IMR-90 (cell line): ENCODE measurements at regions not wholly inside any gene's neighbourhood (a gene's known extent, or its start where the extent isn't known, plus 50 kb on each side); places are given as distances from the start of the nearest gene placed in this dataset.

Experiments
- ATAC-seq: fragments of 200-7000 bp; cut with Tn5 transposase; 2 replicates; pipeline ENCODE4 v1.9.1; 2020; ENCODE audit warnings: low read depth, mild to moderate bottlenecking, moderate library complexity
- BruUV-seq: library from RNA; stranded (reverse); fragments of 400-500 nt; replicated peaks from 2 replicates; lab custom pipeline; 2021; lab: Mats Ljungman, UMichigan
- CTCF ChIA-PET: fragments of 300-600 bp; formaldehyde crosslinking; extraction: SDS; loops from one replicate; lab custom pipeline; 2021; ENCODE audit warnings: antibody characterized with exemption; lab: Yijun Ruan, JAX
- POLR2A ChIA-PET: fragments of 300-600 bp; sonication (Branson Sonifier 250); formaldehyde crosslinking; loops from one replicate; lab custom pipeline; 2022; ENCODE audit warnings: antibody characterized with exemption; ENCODE audit not compliant: unreplicated experiment; lab: Charles Lee
- DNase-seq: peaks from one replicate; pipeline ENCODE4 v3.0.0; 2013
- H2AFZ ChIP-seq: replicated peaks from 2 replicates; pipeline ENCODE3; 2013; ENCODE audit warnings: low read length, mild to moderate bottlenecking; ENCODE audit not compliant: poor library complexity
- H2AK5ac ChIP-seq: 2 replicates; pipeline ENCODE4 v1.6.1; 2013; ENCODE audit warnings: low read depth, low read length, inconsistent platforms
- H2AK9ac ChIP-seq: replicated peaks from 2 replicates; pipeline ENCODE3; 2013; ENCODE audit warnings: mild to moderate bottlenecking, low read depth, low read length, moderate library complexity; ENCODE audit not compliant: poor library complexity
- H2BK120ac ChIP-seq: 2 replicates; pipeline ENCODE4 v1.6.1; 2013; ENCODE audit warnings: low read depth, low read length, inconsistent platforms
- H2BK15ac ChIP-seq: 3 replicates; pipeline ENCODE4 v1.6.1; 2013; ENCODE audit warnings: low read depth, low read length, inconsistent platforms
- H2BK20ac ChIP-seq: 2 replicates; pipeline ENCODE4 v1.6.1; 2013; ENCODE audit warnings: low read depth, mild to moderate bottlenecking, inconsistent platforms, low read length, moderate library complexity
- H2BK5ac ChIP-seq: 2 replicates; pipeline ENCODE4 v1.6.1; 2013; ENCODE audit warnings: mild to moderate bottlenecking, low read depth, low read length, inconsistent platforms; ENCODE audit not compliant: poor library complexity, severe bottlenecking
- H3K14ac ChIP-seq: replicated peaks from 2 replicates; pipeline ENCODE4 v1.6.1; 2013; ENCODE audit warnings: low read depth, low read length, inconsistent platforms
- H3K18ac ChIP-seq: 2 replicates; pipeline ENCODE4 v1.6.1; 2013; ENCODE audit warnings: low read depth, low read length, control low read depth
- H3K23ac ChIP-seq: 2 replicates; pipeline ENCODE4 v1.6.1; 2013; ENCODE audit warnings: low read depth, low read length, inconsistent platforms
- H3K27ac ChIP-seq: 2 replicates; pipeline ENCODE4 v1.5.1; 2013; ENCODE audit warnings: mild to moderate bottlenecking, control low read depth, low read length; ENCODE audit not compliant: insufficient read depth
- H3K27me3 ChIP-seq: 2 replicates; pipeline ENCODE4 v1.6.1; 2013; ENCODE audit warnings: low read length; ENCODE audit not compliant: control insufficient read depth, insufficient read depth
- H3K36me3 ChIP-seq: 2 replicates; pipeline ENCODE4 v1.6.1; 2013; ENCODE audit warnings: low read length, mixed read lengths; ENCODE audit not compliant: control insufficient read depth, insufficient read depth
- H3K4ac ChIP-seq: 2 replicates; pipeline ENCODE4 v1.6.1; 2013; ENCODE audit warnings: low read depth, low read length, inconsistent platforms
- H3K4me1 ChIP-seq: 2 replicates; pipeline ENCODE4 v1.6.1; 2013; ENCODE audit warnings: low read length, mixed read lengths; ENCODE audit not compliant: control insufficient read depth, insufficient read depth
- H3K4me2 ChIP-seq: 2 replicates; pipeline ENCODE4 v1.6.1; 2013; ENCODE audit warnings: low read depth, mild to moderate bottlenecking, control low read depth, low read length, moderate library complexity
- H3K4me3 ChIP-seq: 2 replicates; pipeline ENCODE4 v1.5.1; 2013; ENCODE audit warnings: low read depth, mild to moderate bottlenecking, control low read depth, low read length, moderate library complexity; ENCODE audit not compliant: insufficient read depth
- H3K56ac ChIP-seq: 2 replicates; pipeline ENCODE4 v1.6.1; 2013; ENCODE audit warnings: low read length, inconsistent platforms; ENCODE audit not compliant: insufficient read depth; ENCODE audit errors: extremely low read depth
- H3K79me1 ChIP-seq, 2 experiments: 2 replicates each; pipeline ENCODE4 v1.6.1; 2013; ENCODE audit warnings: low read length in 2 of 2, inconsistent platforms in 1 of 2, low read depth in 1 of 2
- H3K9ac ChIP-seq: 2 replicates; pipeline ENCODE4 v1.6.1; 2013; ENCODE audit warnings: low read depth, low read length, control low read depth
- H3K9me1 ChIP-seq: 2 replicates; pipeline ENCODE4 v1.6.1; 2013; ENCODE audit warnings: low read length, inconsistent platforms; ENCODE audit not compliant: insufficient read depth
- H3K9me3 ChIP-seq: 2 replicates; pipeline ENCODE4 v1.6.1; 2013; ENCODE audit warnings: low read length; ENCODE audit not compliant: control insufficient read depth, insufficient read depth
- H4K20me1 ChIP-seq: 2 replicates; pipeline ENCODE4 v1.6.1; 2013; ENCODE audit warnings: low read length, inconsistent platforms; ENCODE audit not compliant: insufficient read depth
- H4K5ac ChIP-seq: 2 replicates; pipeline ENCODE4 v1.6.1; 2013; ENCODE audit warnings: mild to moderate bottlenecking, low read depth, low read length, control low read depth
- H4K8ac ChIP-seq, 2 experiments: 2 replicates each; pipeline ENCODE4 v1.6.1; 2013; ENCODE audit warnings: low read depth in 2 of 2, low read length in 2 of 2, control low read depth in 1 of 2, inconsistent platforms in 1 of 2
- H4K91ac ChIP-seq: 2 replicates; pipeline ENCODE4 v1.6.1; 2013; ENCODE audit warnings: low read depth, low read length, inconsistent platforms; ENCODE audit not compliant: insufficient read depth
- BHLHE40 ChIP-seq: fragments of 150-350 bp; IDR thresholded peaks from 2 replicates; pipeline ENCODE4 v1.6.1; 2016; ENCODE audit warnings: mild to moderate bottlenecking, low read depth, low read length
- CHD1 ChIP-seq: IDR thresholded peaks from 2 replicates; pipeline ENCODE4 v1.6.1; 2012; ENCODE audit warnings: low read depth, low read length, improper control_type of control experiment
- WGBS, 2 experiments: methylation state at CpG; one replicate each; pipeline versions ENCODE4 v1.1.5 to v1.1.7; 2013; ENCODE audit warnings: missing lambda C conversion rate in 2 of 2; ENCODE audit not compliant: insufficient read length in 1 of 2; ENCODE audit errors: extremely low coverage in 2 of 2; 5-methylcytosine and 5-hydroxymethylcytosine counted together
- dilution Hi-C: fragments of 300-500 bp; cut with HindIII; formaldehyde crosslinking; loops from one replicate; pipeline ENCODE4 v1.14.3; 2018; ENCODE audit warnings: low sequenced_read_pairs; ENCODE audit not compliant: unreplicated experiment
- in situ Hi-C: fragments of 300-500 bp; cut with MboI; formaldehyde crosslinking; loops from 3 replicates; pipeline ENCODE4 v1.14.3; 2019; ENCODE audit warnings: low sequenced_read_pairs, inconsistent platforms, mixed read lengths
- intact Hi-C: fragments of 100-400 bp; cut with micrococcal nuclease; formaldehyde crosslinking; loops from 2 replicates; pipeline ENCODE4 v1.10.0; 2022

DNA sequence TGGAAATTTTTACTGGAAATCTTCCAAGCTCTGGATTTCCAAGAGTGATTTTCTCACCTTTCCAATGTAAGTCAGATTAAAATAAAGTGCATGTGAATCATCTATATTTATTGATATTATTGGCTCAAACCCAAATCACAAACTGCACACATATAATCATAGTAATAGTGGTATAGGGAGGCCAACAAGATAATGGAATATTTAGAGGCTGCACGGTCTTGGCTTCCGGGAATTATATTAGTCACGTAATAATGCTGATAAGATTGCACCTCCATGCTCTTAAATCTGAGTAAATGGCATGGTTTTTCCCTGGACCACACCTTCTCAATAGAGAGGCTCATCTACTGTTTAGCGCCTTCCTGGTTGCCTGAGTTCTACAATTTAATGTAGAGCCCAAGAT, 567.1 kb upstream of the NR2F2 start:
- no peak overlapping the region for H3K27ac ChIP-seq
- WGBS, 2 experiments: no CpG with 5 or more reads among the region's 4 CpGs
- H2AK5ac ChIP-seq: no peak overlapping the region
- H3K4me3 ChIP-seq: no peak overlapping the region
- BruUV-seq: no TSS peak
- H4K8ac ChIP-seq: no peak overlapping the region
- TF ChIP-seq CHD1 (no peak), BHLHE40 (no peak)
- no peaks in the 10 kb centered on the region for H3K9me3 ChIP-seq
- POLR2A ChIA-PET: no interaction called here
- H3K9ac ChIP-seq: no peak overlapping the region
- no peak overlapping the region for H2BK20ac ChIP-seq
- H3K56ac ChIP-seq: no peak overlapping the region
- no peak overlapping the region for H2AFZ ChIP-seq
- H2AK9ac ChIP-seq: no peak overlapping the region
- DNase-seq (no peak), ATAC-seq (no peak)
- H3K4me1 ChIP-seq: no peaks in the 10 kb centered on the region
- no peaks in the 10 kb centered on the region for H3K36me3 ChIP-seq
- H2BK5ac ChIP-seq: no peak overlapping the region
- H3K18ac ChIP-seq: no peak overlapping the region
- H3K79me1 ChIP-seq: no peaks in the 10 kb centered on the region
- no peak overlapping the region for H4K5ac ChIP-seq
- no peak overlapping the region for H3K4me2 ChIP-seq
- no peaks in the 10 kb centered on the region for H4K20me1 ChIP-seq
- H3K9me1 ChIP-seq: no peaks in the 10 kb centered on the region
- H3K27me3 ChIP-seq: no peaks in the 10 kb centered on the region
- in situ Hi-C loops: no loop called here
- dilution Hi-C loops: no loop called here
- intact Hi-C loops: loop anchor here (10.0 kb wide), 1 partner anchor 561 kb away; no protein-coding TSS in a partner anchor
- H3K23ac ChIP-seq: no peak overlapping the region
- H2BK120ac ChIP-seq: no peak overlapping the region
- no peak overlapping the region for H3K4ac ChIP-seq
- H2BK15ac ChIP-seq: no peak overlapping the region
- no peak overlapping the region for H4K91ac ChIP-seq
- no peak overlapping the region for H3K14ac ChIP-seq
- CTCF ChIA-PET: no interaction called here
